Right hindlimb (tissue), 1 donor: ENCODE measurements at regions not wholly inside any gene's neighbourhood (a gene's known extent, or its start where the extent isn't known, plus 50 kb on each side); places are given as distances from the start of the nearest gene placed in this dataset.

ENCODE experiments used
- DNase-seq: peaks from one replicate; pipeline ENCODE4 v3.0.0-alpha.2; 2018

DNA sequence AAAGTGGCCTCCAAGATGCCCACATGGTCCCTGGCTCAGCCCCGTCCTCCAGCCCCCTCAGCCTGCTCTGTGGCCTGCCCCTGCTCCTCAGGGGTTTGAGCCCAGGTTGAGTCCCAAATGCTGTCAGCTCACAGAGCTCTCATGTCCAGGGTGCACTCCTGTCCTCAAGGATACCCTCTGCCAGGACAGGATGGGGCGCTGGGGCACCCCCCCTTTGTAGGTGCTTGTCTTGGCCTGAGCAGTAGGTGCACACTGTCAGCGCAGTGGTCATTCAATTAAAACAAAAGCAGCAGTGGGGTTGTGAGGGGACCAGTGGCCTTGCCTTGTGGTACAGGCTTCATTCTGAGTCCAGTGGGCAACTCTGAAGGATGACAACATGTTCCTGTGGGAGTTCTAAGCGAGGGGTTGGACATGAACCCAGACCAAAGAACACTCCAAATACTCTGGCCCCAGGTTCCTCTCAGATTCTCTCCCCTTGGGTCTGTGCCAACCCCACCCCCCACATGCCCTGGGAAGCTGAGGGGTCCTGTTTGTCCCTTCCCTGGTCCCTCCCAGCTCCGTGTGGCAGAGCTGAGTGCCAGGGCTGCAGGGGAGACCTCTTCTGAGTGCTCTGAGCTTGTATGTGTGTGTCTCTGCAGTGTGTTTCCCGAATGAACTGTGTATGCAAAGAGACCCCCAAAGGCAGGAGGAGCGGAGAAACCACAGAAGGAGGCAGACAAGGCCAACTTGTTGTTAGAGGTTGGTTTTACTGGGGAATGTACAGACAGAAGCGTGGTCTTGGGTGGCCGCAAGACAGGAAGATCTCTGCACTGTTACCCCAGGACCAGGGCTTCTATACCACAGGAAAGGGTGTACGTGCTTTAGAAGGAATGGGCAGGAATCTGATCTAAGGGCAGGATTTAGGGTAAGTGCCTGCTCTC, 155.6 kb upstream of the HS6ST1 start:
- peak; percentile 33 for DNase-seq

DNA sequence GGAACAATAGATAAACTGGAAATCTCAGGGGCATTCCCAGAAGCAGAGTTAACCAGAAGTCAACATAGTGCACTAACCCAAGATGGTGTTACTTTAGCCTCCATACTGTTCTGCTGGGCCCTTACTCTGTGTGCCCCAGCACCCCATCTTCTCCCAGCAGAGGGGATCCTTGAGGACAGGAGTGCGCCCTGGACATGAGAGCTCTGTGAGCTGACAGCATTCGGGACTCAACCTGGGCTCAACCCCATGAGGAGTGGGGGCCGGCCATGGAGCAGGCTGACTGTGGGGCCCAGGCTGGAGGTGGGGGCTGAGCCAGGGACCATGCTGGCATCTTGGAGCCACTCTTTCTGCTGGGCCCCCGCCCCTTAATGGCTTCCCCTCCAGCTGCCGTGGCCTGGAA, 156.3 kb upstream of the HS6ST1 start:
- DNase-seq: peak; percentile 16

DNA sequence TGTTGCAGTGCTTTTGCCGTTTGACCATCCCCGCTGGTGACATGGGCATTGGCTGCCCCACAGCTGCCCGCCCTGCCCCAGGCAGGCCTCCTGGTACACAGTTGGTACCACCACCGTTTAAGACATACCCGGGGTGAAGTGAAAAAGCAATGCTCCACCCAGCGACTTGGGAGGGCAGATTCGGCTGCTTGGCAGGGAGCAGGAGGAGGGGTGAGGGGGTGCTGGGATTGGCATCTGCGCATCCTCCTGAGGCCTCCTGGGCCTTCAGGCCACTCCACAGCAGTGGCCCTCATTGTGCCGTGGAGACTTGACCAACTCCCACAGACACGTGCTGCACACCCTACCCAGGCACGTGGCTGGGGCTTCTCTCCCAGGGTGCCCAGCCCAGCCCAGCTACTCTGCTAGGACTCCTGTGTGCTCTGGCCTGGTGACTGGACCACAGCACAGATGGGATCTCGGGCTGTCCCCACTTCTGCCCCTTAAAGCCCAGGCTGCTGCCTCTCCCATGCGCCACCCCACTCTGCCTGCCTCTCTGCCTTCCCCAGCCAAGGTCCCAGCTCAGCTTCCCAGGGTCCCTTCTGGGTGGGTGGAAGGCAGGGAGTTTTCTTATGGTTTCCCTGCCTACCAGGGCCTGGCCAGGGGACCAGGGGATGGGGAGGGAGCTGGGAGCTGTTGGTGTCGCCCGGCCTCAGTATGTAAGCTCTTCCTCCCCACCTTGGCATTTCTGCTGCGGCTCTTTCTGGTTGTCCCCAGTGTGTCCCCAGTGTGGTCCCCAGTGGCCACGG, 157.0 kb upstream of the HS6ST1 start:
- peak; percentile 13 for DNase-seq

DNA sequence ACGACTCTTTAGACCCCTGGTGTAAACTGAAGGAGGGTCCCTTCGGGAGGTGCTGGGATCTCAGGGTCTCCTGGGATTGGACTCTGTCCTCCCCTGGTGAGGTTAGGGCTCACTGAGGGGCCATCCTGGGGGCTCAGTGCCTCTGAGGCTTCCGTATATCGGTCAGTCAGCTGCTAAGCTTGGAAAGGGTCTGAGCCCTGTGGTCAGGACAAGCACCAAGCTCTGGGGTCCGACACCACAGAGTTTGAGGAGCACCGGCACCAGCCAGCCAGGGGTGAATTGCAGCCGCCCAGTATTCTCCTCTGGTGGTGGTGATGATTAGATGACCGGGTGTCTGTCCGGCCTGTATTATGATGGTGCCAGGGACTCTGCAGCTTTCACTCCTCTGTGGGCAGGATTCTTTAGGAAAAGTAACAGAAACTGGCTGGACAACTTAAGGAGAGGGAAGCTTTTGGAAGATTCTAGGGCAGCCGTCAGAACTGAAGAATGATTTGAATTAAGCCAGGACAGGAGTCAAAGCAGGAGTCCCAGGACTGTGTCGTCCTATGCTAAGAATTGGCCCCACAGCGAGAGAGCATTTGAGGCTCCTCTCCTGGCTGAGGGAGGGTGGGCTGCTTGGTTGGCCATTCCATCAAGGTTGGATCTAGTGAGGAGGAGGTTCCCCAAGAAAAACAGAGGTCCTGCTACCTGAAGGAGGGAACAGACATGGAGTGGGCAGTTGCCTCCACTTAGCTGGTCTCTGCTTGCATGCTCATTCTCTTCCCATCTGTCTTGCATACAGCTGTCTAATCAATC, 158.6 kb upstream of the HS6ST1 start:
- DNase-seq: peak; percentile 8

DNA sequence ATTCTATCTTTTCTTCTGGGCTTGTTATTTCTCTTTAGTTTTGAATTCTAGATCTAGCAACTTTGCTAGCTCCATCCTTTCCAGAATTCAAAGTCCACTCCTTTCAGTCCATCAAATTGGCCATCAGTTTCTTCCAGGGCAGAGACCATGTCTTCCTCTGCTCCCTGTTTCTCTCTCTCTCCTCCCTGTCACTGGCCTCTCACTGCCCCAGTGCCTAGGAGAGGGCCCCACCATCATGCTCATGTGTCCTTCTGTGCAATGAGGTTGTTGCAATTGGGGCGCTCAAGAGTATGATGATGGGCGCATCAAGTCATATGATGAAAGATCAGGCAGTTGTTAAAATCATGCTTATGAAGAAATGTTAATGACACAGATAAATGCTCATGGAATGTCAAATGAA, 159.2 kb upstream of the HS6ST1 start:
- DNase-seq: no peak

DNA sequence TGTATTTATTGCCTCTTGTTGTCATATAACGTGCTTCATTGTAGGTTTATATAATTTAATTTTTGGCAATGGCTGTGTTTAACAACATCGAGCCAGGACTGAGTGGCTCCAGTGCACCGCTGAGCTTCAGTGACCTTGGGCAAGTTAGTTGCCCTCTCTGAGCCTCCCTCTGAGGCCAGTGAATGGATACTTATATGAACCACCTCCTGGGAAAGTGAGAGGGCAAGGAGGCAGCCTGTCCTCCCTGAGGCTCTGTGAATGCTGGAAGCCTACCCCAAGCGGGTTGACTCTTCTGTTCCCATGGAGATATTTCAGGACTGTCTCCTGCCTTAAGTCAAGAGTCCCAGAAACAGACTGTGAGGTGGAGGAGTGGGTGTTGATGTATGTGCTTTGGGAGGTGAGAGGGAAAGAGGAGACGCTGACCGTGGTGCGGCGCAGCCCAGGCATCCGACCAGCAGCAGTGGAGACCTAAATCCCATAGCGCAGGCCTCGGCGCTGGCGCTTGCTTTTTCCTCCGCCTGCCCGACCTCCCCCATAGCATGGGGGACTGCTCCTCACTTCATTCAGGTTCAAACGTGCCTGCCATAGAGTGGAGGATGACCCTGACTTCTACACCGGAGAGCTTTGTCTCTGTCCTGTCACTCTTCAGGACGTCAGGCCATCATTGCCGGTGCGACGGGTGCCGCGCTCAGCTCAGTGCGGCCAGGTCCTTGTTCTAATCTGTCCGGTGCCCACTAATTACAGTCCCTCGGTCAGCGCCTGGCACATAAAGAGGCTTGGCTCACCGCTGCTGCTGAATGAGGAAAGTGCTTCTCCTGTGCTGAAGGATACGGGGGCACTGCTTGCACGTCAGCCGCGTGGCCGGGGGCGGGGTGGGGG, 167.3 kb upstream of the HS6ST1 start:
- no peak for DNase-seq

DNA sequence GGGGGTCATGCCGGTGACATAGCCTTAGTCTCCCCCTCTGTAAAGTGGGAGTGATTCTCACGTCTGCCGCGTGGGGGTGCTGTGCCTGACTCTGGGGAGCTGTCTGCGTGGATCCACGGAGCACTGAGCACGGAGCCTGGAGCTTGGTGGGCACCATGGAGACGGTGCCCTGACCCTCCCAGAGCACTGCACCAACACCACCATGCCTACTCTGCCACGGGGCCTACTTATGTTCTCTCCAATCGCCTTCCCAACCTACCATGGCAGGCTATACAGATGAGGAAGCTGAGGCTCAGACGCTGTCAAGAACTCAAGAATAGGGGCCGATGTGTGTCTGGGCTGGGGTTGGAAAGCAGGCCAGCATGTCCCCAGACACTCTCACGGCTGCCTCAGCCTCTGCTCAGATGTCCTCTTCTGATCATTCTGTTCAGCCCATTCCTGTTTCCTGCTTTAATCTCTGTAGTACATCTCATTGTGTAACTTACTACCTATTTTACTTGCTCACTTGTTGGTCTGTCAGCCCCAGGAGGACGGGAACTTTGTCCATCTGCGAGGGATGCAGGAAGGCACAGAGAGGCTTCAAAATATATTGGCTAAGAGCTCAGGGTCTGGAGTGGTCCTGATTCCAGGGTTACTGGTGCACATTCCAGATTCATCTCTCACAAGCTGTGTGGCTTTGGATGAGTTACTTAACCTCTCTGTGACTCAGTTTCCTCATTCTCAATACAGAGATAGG, 168.1 kb upstream of the HS6ST1 start:
- DNase-seq: no peak

DNA sequence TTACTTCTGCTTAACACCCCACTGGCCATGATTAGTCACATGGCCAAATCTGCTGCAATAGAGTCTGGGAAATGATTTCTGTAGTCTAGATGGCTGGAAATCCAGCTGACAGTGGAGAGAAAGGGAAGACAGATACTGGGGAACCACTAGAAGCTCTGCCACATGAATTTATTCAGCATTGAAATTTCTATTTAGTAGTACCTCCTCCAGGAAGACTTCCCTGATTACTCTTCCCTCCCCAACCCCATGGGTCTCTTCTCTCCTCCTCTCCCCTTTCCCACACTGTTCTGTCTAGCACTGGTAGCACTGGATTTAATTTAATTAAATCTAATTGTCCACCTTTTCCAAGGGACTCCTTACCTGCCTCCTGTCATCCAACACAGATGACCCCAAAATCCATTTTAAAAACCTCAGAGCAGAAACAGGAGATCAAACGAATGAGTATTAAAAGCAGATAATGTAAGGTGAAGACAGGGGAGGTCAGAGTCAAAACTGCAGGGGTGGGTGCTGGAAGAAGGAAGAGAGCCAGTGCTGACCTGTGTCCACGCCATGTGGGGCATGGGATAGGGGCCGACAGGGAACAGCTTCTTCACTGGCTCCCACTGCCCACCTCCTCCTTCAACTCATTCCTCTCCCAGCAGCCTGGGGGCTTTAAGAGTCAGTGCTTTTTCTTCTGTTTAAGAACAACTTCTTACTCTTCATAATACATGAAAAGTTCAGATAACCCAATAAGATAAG, 169.2 kb upstream of the HS6ST1 start:
- no peak for DNase-seq

DNA sequence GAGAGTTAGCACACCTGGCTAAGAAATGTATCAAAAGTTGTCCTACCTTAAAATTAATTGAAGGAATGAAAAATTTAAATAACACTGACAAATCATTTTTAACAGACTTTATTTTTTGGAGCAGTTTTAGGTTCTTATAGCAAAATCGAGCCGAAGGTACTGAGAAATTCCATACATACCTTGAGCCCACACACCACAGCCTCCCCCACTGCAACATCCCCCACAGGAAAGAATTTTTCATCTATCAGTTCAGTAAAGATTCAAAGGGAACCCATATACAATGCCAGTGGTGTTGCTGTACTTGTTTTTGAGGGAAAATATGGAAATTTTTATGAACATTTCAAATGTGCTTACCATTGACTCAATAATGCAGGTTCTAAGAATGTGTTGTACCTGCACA, 169.8 kb upstream of the HS6ST1 start:
- no peak for DNase-seq

DNA sequence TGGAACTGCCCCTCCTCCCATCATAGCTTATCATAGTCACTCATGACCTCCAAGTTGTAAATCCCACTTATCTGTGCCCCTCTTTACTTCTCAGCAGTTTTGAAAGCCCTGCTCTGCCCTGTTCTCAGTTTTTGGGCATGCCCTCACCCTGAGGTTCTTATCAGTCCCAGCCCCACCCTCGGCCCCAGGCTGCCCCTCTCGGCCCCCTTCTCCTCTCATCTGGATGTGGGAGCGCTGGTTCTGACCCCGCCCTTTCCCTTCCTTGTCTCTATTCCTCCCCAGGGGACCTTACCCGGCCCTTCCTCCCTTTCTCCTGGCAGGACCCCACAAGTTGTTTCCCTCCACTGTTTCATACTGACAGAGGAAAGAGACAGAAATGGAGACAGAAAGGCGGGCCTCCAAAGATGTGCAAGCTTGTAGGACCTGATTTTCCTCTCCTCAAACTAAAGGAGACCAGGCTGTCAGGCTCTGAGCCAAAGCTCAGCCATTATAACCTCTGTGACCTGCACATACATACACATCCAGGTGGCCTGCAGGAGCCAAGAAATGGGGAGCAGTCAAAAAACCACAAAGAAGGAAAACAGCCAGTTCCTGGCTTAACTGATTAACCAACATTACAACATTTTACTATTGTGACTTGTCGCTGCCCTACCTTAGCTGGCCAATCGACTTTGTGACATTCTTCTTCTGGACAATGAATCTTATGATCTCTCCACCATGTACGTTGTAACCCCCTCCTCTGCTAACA, 171.0 kb upstream of the HS6ST1 start:
- DNase-seq: no peak

DNA sequence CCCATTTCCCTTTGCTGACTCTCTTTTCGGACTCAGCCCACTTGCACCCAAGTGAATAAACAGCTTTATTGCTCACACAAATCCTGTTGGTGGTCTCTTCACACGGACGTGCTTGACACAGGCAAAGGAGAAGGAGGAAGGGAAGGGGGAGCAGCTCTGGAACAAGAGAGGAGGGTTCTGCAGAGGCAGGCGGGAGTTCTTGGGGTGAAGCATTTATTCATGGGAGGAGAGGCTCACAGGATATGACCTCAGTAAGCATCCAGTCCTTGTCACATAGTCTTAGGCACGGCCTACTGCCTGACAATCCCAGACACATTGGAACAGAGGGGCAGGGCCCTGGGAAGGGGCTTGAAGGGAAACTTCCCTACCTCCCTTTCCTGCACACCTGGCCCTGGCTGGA, 171.7 kb upstream of the HS6ST1 start:
- DNase-seq: no peak

DNA sequence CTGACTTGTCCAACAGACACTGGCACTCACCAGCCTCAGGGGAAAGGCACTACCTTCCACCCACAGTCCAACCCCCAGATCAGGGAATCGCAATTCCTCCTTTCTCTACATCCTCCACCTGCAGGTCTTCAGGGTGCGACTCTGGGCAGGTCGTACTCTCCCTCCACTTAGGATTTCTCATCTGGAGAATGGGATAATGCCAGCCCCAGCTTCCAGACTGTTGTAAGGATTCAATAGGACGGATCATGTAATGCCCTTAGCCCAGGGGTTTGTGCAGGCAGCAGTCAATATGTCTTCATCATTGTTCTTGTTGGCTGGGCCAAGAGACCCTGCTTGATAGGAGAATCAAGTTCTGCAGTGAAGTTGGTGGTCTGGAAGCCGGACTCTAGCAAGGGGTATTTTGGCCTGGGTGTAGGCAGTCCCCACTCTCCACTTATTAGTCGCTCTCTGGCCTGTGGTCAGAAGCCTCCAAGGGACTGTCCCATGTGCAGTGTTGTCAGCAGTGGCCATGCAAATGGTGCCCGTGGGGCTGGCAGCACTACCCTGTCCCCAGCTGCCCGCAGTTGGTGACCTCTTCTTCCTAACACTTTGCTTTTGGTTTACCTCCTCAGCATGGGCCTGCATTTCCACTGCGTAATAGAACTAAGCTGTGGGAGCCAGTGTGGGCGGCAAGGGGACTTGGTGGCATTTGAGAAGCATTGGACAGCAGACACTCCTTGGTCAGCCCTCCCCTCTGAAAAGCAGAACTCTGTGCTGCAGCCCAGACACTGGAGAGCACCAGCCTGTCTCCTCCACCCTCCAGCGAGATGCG, 172.4 kb upstream of the HS6ST1 start:
- DNase-seq: no peak

DNA sequence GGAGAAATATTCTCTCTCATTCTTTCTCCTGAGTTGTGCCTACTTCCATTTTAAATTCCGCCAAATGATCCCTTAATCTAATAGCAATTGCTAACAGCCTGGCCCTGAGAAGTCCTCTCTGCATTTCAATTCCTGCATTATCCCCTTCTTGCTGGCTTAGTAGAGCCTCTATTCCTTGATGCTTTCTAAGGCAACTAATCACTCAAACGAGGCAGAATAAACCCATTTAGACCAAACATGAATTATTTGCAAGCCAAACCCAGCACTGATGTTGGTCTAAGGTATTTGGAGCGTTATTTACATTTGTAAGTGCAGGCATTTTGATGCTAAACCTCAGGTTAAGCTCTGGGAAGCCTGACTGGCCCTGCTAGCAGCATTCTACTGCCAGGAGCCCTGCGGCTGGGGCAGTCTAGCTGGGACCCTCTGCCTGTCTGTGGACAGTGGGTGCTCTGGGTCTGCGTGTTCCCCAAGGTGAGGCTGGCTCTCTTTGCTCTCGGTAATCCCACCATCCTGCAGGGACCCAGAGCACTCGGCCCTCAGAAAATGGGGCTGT, 173.1 kb upstream of the HS6ST1 start:
- DNase-seq: no peak

DNA sequence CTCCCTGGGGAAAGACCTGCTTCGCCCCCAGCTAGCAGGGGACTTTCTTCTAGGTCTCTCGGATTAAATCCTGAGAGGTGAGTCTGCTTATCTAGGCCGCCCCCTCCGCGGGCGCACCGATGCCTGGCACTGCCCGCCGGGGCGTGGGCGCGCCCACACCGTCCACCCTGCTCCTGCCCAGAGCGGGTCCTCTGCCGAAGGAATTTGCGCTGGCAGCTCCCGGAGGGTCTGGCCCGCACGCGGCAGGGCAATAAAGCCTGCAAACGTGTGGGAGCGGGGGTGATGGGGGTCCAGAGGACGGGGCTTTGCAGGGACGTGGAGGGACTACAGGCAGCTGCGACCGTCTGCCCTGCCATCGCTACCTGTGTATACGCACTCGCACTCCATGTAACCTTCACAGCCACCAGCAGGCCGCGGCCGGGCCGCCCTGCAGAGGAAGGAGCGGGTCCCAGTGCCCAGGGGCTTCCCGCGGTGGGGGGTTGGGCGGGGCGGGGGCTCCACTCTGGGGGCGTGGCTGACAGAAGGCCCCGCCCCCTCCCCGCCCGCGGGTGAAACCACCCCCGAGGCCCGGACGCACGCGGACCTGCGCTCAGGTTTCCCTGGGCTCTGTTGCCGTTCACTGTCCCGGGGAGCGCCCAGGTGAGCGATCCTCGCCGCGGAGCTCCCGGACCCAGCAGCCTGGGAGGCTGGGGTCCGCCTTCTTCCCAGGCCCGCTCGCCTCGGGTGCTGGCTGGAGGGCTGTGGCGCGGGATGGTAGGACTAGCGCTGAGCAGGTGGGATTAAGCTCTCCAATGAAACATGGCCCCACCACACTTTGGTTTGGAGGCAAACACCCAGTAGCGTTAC, 174.5 kb upstream of the HS6ST1 start:
- DNase-seq: no peak

DNA sequence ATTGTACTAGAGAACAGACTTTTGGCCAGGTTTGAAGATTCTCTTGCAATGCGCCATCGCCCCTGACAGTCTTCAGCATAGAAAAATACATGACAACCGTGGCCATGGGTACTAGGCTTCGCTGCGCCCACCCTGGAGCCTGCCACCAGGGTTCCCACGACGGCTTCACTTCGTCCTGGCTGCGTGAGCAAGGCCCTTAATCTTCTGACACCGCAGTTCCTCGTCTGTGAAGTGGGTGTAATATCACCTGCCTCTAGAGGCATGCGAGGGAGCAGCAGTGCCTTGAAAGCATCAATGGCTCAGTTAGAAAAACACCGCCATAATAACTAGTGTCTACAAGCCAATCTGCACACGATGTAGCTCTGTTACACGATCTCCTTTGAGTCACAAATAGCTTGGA, 175.2 kb upstream of the HS6ST1 start:
- no peak for DNase-seq

DNA sequence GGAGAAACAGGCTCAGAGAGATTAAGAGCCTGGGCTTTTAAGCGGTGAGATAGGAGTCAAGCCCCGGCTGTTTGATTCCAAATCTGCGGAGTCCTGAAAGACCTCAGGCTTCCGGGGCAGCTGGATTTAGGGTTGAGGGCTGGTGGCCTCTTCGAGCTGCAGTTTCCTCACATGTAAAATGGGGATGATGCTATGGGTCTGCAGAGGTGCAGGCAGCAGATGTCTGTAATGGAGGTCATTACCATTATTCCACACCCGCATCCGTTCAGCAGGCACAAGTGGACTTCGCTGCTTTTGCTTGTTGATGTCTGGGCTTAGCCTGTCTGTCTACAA, 175.6 kb upstream of the HS6ST1 start:
- DNase-seq: no peak

DNA sequence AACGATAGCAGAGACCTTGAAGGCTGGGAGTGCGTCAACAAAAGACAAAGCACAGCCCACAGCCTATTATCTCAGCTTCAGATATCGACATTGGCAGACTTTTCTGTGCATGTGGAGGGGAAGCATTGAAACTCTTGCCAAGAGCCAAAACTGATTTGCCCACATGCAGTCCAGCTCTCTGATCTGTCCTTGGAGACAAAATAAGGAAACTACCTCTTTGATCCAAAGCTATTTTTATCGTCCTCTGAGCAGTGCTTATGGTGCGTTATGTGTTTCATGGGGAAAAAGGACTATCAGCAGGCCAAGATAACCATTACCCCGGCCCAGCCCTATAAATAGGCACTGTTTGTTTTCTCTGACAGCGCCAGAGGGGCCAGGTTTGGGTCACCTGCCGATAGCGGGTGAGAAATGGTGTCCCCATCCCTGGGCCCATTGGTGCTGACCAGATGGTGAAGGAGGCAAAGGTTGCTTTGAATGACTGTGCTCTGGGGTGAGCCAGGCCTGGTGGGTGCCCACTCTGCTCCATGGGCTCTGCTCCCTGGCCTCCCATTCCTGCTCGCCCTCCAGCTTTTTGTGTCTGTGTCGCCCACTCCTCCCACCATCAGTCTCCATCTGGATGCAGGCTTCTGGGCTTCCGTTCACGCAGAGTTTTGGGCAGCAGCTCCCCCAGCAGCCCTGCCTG, 176.1 kb upstream of the HS6ST1 start:
- no peak for DNase-seq
